Keratinocyte (primary cell): ENCODE measurements at regions not wholly inside any gene's neighbourhood (a gene's known extent, or its start where the extent isn't known, plus 50 kb on each side); places are given as distances from the start of the nearest gene placed in this dataset.

Experiments used
- CTCF ChIP-seq, 3 experiments: IDR thresholded peaks in 1 of 3; conservative IDR thresholded peaks in 1 of 3; optimal IDR thresholded peaks in 1 of 3; 2 replicates in 2 of 3; 3 replicates in 1 of 3; pipeline versions ENCODE3 to v1.5.1; 2011; ENCODE audit warnings: low read length in 3 of 3, mild to moderate bottlenecking in 3 of 3, moderate library complexity in 2 of 3, control low read depth in 1 of 3, inconsistent platforms in 1 of 3; ENCODE audit not compliant: insufficient read depth in 2 of 3; ENCODE audit errors: extremely low read depth in 1 of 3
- EZH2 ChIP-seq: IDR thresholded peaks from one replicate; pipeline ENCODE4 v1.6.1; 2012; ENCODE audit warnings: inconsistent platforms, mild to moderate bottlenecking, low read length, moderate library complexity

- TF ChIP-seq CTCF (optimal IDR thresholded peaks at IDR 0.05 in 1 of 3, IDR thresholded peaks at IDR 0.05 in 1 of 3, conservative IDR thresholded peaks at IDR 0.05 in 1 of 3; ENCODE audit: extremely low read depth in 1 of 3, insufficient read depth in 2 of 3, low read length in 3 of 3) (no peak), EZH2 (no peak)
These were observed 163.4 kb upstream of the IL12B start for GRCh38 chr5:159493696-159494095.
